ENCODE measurements at regions not wholly inside any gene's neighbourhood (a gene's known extent, or its start where the extent isn't known, plus 50 kb on each side); places are given as distances from the start of the nearest gene placed in this dataset.
A peak's percentile ranks its signal among the peaks of the same experiment; 100 is the strongest.

GRCh38 chr5:173767574-173768266, 120.4 kb upstream of the CPEB4 start:
- DNase-seq = no peak

GRCh38 chr5:173768267-173768806, 119.8 kb upstream of the CPEB4 start:
- DNase-seq = no peak

- no peak for DNase-seq
Observed at GRCh38 chr5:173768891-173769290, 119.3 kb upstream of the CPEB4 start.

- no peak for DNase-seq
Observed at GRCh38 chr5:173770637-173771036, 117.5 kb upstream of the CPEB4 start.

GRCh38 chr5:173771121-173771724, 116.9 kb upstream of the CPEB4 start:
- peak; percentile 57 for DNase-seq

GRCh38 chr5:173771725-173772383, 116.3 kb upstream of the CPEB4 start:
- no peak for DNase-seq

GRCh38 chr5:173772384-173773059, 115.6 kb upstream of the CPEB4 start:
- DNase-seq = no peak

- no peak for DNase-seq
Observed at GRCh38 chr5:173774271-173774761, 113.8 kb upstream of the CPEB4 start.

- DNase-seq = no peak
Observed at GRCh38 chr5:173775261-173776197, 112.6 kb upstream of the CPEB4 start.

- DNase-seq = no peak
Observed at GRCh38 chr5:173777149-173777548, 111.0 kb upstream of the CPEB4 start.

- no peak for DNase-seq
Observed at GRCh38 chr5:173777674-173778073, 110.5 kb upstream of the CPEB4 start.

- DNase-seq = peak; percentile 31
Observed at GRCh38 chr5:173778152-173778782, 109.9 kb upstream of the CPEB4 start.

GRCh38 chr5:173778784-173779304, 109.3 kb upstream of the CPEB4 start:
- DNase-seq = peak; percentile 46

GRCh38 chr5:173780235-173781234, 107.6 kb upstream of the CPEB4 start:
- DNase-seq = peak; percentile 5

GRCh38 chr5:173781432-173781815, 106.7 kb upstream of the CPEB4 start:
- DNase-seq = no peak

- DNase-seq = peak; percentile 94
Observed at GRCh38 chr5:173781816-173782670, 106.1 kb upstream of the CPEB4 start.

- DNase-seq = no peak
Observed at GRCh38 chr5:173782671-173783101, 105.5 kb upstream of the CPEB4 start.

GRCh38 chr5:173783371-173783770, 104.8 kb upstream of the CPEB4 start:
- DNase-seq = no peak

- DNase-seq = no peak
Observed at GRCh38 chr5:173785400-173785799, 102.7 kb upstream of the CPEB4 start.

Data from dermis blood vessel endothelial cell (primary cell).